ENCODE measurements at regions not wholly inside any gene's neighbourhood (a gene's known extent, or its start where the extent isn't known, plus 50 kb on each side); places are given as distances from the start of the nearest gene placed in this dataset.

GRCh38 chr6:116982401-116982800, 105.4 kb downstream of the RFX6 start:
- Histone ChIP-seq H3K4me3 (no peak overlapping the region), H3K27me3 (no peaks in the 10 kb centered on the region), H3K36me3 (no peaks in the 10 kb centered on the region), H3K4me1 (no peaks in the 10 kb centered on the region), H3K27ac (no peak overlapping the region), H3K9me3 (peaks cover 0 to 8% (median 2%) of the 10 kb centered on the region in 4 donors)
- ATAC-seq (ENCODE audit: low FRiP score in 2 of 2) (no peak), DNase-seq (no peak)
- TF ChIP-seq EP300 (IDR thresholded peaks at IDR 0.05) (no peak), POLR2AphosphoS5 (IDR thresholded peaks at IDR 0.05) (no peak), POLR2A (IDR thresholded peaks at IDR 0.05) (no peak), CTCF (IDR thresholded peaks at IDR 0.05) (no peak)

DNA sequence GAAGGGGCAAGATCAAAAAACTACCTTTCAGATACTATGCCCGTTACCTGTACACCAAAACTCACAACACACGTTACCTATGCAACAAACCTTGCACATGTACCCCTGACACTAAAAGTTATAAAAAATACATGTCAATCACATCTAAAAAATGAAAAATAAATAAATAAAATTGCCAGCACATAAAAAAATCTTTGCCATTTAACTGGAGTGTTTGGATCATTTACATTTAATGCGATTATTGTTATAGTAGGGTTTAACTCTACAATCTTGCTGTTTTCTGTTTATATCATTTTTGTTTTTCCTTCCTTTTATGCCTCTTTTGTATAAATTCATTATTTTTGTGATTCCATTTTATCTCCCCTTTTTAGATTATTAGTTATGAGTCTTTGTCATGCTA, 106.3 kb downstream of the RFX6 start:
- ATAC-seq (ENCODE audit: low FRiP score in 2 of 2), result no peak
- no peak overlapping the region for H3K4me3 ChIP-seq
- no peak for TF ChIP-seq EP300 (IDR thresholded peaks at IDR 0.05)
- no peak for TF ChIP-seq POLR2AphosphoS5 (IDR thresholded peaks at IDR 0.05)
- no peak for TF ChIP-seq CTCF (IDR thresholded peaks at IDR 0.05)
- no peak for TF ChIP-seq POLR2A (IDR thresholded peaks at IDR 0.05)
- no peak for DNase-seq
- no peaks in the 10 kb centered on the region for H3K4me1 ChIP-seq
- H3K27me3 ChIP-seq, result no peaks in the 10 kb centered on the region
- H3K9me3 ChIP-seq, result peaks cover 0 to 8% (median 2%) of the 10 kb centered on the region in 4 donors
- H3K36me3 ChIP-seq, result no peaks in the 10 kb centered on the region
- H3K27ac ChIP-seq, result no peak overlapping the region
- 92% methylated on average over 3 of the region's 3 CpGs for WGBS, 2 donors

- WGBS, 2 donors, result 79 to 91% methylated on average over 2 of the region's 2 CpGs
- H3K4me1 ChIP-seq, result no peaks in the 10 kb centered on the region
- no peaks in the 10 kb centered on the region for H3K27me3 ChIP-seq
- no peaks in the 10 kb centered on the region for H3K36me3 ChIP-seq
- ATAC-seq (ENCODE audit: low FRiP score in 2 of 2) (no peak), DNase-seq (no peak)
- H3K9me3 ChIP-seq, result peaks cover 0 to 8% (median 2%) of the 10 kb centered on the region in 4 donors
- no peak overlapping the region for H3K4me3 ChIP-seq
- H3K27ac ChIP-seq, result no peak overlapping the region
- TF ChIP-seq EP300 (IDR thresholded peaks at IDR 0.05) (no peak), CTCF (IDR thresholded peaks at IDR 0.05) (no peak), POLR2AphosphoS5 (IDR thresholded peaks at IDR 0.05) (no peak), POLR2A (IDR thresholded peaks at IDR 0.05) (no peak)
Observed at GRCh38 chr6:116986819-116987218, 109.8 kb downstream of the RFX6 start.

DNA sequence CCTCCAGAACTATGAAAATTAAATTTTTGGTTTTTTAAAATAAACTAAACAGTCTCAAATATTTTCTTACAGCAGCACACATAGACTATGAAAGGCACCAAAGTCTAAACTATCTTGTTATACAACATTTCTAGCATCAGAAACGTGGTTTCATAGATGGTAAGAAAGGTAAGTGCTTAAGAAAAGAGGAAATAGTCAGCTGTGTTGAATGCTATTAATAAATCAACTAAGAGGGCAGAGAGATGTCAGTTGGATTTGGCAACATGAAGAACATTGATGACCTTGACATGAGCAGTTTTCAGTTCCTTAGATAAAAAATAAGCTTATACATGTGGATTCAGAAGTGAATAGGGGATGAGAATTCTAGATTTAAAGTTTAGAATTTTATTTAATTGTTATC, 113.6 kb downstream of the RFX6 start:
- Histone ChIP-seq H3K4me1 (no peaks in the 10 kb centered on the region), H3K36me3 (no peaks in the 10 kb centered on the region), H3K27ac (no peak overlapping the region), H3K4me3 (no peak overlapping the region), H3K9me3 (no peaks in the 10 kb centered on the region), H3K27me3 (no peaks in the 10 kb centered on the region)
- ATAC-seq (ENCODE audit: low FRiP score in 2 of 2), result no peak
- DNase-seq, result no peak
- 22 to 41% methylated on average over 1 of the region's 1 CpG for WGBS, 2 donors
- no peak for TF ChIP-seq CTCF (IDR thresholded peaks at IDR 0.05)

- H3K27ac ChIP-seq, result no peak overlapping the region
- H3K9me3 ChIP-seq, result no peaks in the 10 kb centered on the region
- H3K27me3 ChIP-seq, result no peaks in the 10 kb centered on the region
- H3K4me1 ChIP-seq, result no peaks in the 10 kb centered on the region
- TF ChIP-seq EP300 (IDR thresholded peaks at IDR 0.05), result no peak
- no peak for TF ChIP-seq CTCF (IDR thresholded peaks at IDR 0.05)
- TF ChIP-seq POLR2AphosphoS5 (IDR thresholded peaks at IDR 0.05), result no peak
- TF ChIP-seq POLR2A (IDR thresholded peaks at IDR 0.05), result no peak
- no peak overlapping the region for H3K4me3 ChIP-seq
- H3K36me3 ChIP-seq, result no peaks in the 10 kb centered on the region
- DNase-seq, result no peak
- ATAC-seq (ENCODE audit: low FRiP score in 2 of 2), result no peak
Observed at GRCh38 chr6:116992546-116992945, 115.5 kb downstream of the RFX6 start.

All from upper lobe of left lung (tissue), 6 donors.